HG03045 (cell line): ENCODE measurements at regions not wholly inside any gene's neighbourhood (a gene's known extent, or its start where the extent isn't known, plus 50 kb on each side); places are given as distances from the start of the nearest gene placed in this dataset.

Experiments used
- ATAC-seq: cut with Tn5 transposase; IDR thresholded peaks from one replicate; pipeline ENCODE4 v1.9.1; 2021; ENCODE audit warnings: mild to moderate bottlenecking, moderate library complexity; ENCODE audit not compliant: unreplicated experiment

GRCh38 chr4:45119376-45119775 lies 393.0 kb upstream of the GNPDA2 start:
- ATAC-seq, result no peak

- ATAC-seq, result no peak
These were observed 376.4 kb upstream of the GNPDA2 start for GRCh38 chr4:45102716-45103115.

GRCh38 chr4:45100956-45101818 lies 374.8 kb upstream of the GNPDA2 start:
- ATAC-seq, result no peak

- no peak for ATAC-seq
These were observed 373.1 kb upstream of the GNPDA2 start for GRCh38 chr4:45099471-45099870.

GRCh38 chr4:45094684-45095083 lies 368.3 kb upstream of the GNPDA2 start:
- no peak for ATAC-seq

- no peak for ATAC-seq
These were observed 355.7 kb upstream of the GNPDA2 start for GRCh38 chr4:45082101-45082500.

DNA sequence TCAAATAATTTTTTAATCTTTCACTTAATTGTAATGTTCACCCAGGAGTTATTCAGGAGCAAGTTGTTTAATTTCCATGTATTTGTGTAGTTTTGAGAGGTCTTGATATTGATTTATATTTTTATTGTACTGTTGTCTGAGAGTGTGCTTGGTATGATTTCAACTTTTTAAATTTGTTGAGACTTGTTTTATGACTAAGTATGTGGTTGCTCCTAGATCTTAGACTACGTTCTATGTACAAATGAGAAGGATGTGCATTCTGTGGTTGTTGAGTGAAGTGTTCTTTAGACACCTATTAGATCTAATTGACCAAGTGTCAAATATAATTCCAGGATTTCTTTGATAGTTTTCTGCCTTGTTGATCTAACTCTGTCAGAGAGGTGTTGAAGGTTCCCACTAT lies 353.3 kb upstream of the GNPDA2 start:
- no peak for ATAC-seq

GRCh38 chr4:45078201-45078600 lies 351.8 kb upstream of the GNPDA2 start:
- ATAC-seq, result no peak

GRCh38 chr4:45072981-45073380 lies 346.6 kb upstream of the GNPDA2 start:
- ATAC-seq, result no peak

- no peak for ATAC-seq
These were observed 338.4 kb upstream of the GNPDA2 start for GRCh38 chr4:45064741-45065140.

DNA sequence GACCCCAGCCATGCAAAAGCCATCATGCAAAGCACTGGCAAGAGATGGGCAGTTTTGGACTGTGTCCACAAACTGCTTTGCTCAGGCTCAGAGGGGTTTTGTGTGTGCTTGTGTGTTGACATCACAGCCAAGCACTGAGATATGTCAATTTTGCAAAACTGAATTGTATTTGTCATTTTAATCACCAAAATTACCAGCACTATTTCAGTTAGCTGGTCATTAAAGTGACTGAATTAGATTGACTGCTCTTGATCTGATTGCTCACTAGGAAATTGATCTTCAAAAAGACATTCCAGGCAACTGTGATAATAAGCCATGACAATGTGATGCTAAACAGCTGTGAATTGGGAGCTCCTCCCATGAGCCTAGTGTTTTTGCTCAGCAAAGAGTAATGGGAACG lies 337.3 kb upstream of the GNPDA2 start:
- ATAC-seq, result no peak

DNA sequence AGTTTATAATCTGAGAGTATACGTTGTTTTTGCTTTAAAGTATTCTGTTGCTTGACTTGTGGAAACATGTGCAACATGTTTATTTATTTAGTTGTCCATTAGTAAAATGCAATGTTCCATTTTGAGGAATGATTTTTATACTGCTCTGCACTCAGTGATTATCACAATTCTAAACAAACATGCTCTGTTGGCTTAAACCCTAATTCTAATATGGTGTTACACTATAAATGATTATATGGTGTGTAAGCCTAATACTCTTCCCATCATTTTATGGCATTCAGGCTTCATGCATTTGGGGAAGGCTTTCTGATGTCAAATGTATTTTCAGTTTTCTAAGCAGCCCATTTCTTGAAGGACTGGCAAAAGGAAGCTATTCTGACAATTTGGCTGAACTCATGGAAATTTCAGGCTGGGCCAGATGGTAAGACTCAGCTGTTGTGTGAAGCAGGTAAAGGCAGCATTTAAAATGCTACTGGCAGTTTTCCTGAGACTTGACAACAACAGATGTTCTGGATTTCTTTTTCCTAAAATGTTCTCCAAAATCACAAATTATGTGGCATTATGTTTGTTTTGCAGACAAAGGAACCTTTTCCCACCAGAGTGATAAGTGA lies 336.7 kb upstream of the GNPDA2 start:
- ATAC-seq, result no peak

DNA sequence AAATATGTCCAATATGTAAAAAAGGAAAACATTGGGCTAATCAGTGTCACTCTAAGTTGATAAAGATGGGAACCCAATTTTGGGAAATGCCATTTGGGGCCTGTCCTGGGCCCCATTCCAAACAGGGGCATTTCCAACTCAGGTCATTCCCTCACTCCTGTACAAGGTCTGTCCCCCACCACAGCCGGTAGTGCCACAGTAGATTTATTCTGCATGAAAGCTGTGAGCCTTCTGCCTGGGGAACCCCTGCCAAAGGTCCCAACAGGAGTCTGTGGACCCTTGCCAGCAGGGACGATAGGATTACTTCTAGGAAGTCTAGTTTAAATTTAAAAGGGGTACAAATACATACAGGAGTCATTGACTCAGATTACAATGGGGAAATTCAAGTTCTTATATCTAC lies 317.6 kb upstream of the GNPDA2 start:
- no peak for ATAC-seq

- ATAC-seq, result no peak
These were observed 310.3 kb upstream of the GNPDA2 start for GRCh38 chr4:45036677-45037076.

GRCh38 chr4:45033676-45034419 lies 307.5 kb upstream of the GNPDA2 start:
- ATAC-seq, result no peak

DNA sequence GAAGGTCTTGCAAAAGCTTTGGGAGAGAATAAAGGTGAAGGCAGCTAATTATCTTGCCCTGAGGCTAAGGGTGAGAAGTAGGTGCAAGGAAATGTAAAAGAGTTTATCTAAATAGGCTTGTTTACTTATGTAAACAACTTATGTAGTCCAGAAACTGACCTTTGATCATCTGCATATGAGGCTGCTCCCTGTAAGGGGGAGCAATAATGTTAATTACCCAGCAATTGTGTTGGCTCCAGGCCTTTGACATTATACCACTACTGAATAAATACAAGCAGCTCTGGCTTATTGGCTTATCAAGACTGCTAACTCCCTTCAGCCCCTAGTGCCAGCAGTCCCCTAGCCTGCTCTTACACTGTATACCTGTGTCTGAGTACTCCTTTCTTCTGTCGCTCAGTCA lies 303.7 kb upstream of the GNPDA2 start:
- no peak for ATAC-seq

DNA sequence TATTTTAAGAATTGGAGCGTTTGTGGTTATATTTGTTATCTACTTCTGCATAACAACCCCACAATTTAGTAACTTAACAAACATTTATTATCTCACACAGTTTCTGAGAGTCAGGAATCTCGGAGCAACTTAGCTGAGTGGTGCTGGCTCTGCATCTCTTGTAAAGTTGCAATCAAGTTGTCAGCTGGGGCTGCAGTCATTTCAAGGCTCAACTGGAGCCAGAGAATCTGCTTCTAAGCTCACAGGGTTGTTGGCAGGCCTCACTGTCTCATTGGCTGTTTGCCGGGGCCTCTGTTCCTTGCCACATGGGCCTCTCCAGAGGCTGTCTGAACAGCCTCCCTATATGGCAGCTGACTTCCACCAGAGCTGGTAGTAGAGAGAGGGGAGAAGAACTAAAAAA lies 281.2 kb upstream of the GNPDA2 start:
- no peak for ATAC-seq

- no peak for ATAC-seq
These were observed 279.7 kb upstream of the GNPDA2 start for GRCh38 chr4:45006078-45006477.

- ATAC-seq, result no peak
These were observed 278.6 kb upstream of the GNPDA2 start for GRCh38 chr4:45004847-45005565.

DNA sequence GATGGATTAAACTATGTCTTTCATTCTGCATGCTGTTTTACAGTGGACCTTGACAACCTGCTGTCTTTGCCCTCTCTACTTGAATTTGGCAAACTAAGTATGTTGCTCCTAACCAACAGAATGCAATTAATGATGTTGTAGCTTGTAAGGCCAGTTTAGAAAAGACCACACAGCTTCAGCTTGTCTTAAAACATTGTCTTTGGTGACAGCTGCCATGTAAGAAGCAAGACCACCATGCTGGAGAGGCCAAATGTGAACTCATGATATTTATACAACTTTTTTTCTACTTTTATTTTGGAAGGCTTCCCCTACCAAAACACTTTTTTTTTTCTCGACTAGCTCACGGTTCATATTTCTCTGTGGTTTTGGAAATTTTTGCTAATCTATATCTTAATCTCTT lies 278.0 kb upstream of the GNPDA2 start:
- no peak for ATAC-seq

DNA sequence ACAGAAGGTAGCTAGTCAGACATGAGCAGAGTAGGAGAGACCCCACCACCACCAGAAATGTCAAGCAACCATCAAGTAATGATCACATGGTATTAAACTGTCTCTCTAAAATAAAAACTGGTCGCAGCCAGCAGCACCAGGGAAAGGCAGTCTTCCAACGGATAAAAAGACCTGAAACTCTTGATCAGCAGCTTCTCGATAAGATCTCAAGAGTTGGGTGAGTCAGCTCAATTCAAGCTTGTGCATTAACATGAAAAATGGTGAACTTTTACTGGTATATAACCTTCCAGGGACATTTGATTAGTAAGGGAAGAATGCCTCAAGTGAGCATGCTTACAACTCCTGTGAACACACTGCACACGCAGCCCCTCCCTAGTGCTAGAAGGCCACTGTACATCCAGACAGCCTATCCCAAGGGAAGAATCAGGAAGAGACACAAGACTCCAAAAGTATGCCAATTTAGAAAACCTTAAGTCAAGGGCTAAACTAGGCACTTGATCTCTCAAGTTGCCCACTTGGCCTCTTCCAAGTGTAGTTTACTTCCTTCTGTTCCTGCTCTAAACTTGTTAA lies 270.0 kb upstream of the GNPDA2 start:
- ATAC-seq, result no peak
